COLO668 (cell line): ENCODE measurements at regions not wholly inside any gene's neighbourhood (a gene's known extent, or its start where the extent isn't known, plus 50 kb on each side); places are given as distances from the start of the nearest gene placed in this dataset.
"Not testable (repeated sequence)": the region's sequence is repeated elsewhere in the genome, so short reads cannot be mapped to it uniquely, and the experiment has no call there.

Experiments
- DNase-seq: peaks from one replicate; lab custom pipeline; 2025; ENCODE audit not compliant: unreplicated experiment; lab: John Stamatoyannopoulos, UW

DNA sequence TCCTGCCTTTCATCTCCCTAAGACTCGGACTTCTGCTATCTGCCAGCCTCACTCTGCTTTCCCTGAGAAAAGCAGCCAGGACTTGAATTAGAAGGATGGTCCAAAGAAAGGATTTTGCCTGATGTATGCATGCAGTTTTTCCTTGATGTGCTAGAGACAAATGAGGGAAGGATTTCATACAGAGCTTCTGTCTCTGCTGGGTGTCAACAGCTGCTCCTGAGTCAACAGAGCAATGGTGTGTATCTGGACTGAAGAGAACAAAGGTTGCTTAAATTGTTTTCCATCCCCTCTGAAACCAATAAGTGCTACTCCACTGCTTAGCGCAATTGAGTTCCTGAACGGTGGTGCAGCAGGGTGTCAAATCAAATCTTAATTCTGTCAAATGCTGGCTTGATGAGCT, 680.6 kb upstream of the C16orf82 start:
- peak; percentile 45 for DNase-seq

DNA sequence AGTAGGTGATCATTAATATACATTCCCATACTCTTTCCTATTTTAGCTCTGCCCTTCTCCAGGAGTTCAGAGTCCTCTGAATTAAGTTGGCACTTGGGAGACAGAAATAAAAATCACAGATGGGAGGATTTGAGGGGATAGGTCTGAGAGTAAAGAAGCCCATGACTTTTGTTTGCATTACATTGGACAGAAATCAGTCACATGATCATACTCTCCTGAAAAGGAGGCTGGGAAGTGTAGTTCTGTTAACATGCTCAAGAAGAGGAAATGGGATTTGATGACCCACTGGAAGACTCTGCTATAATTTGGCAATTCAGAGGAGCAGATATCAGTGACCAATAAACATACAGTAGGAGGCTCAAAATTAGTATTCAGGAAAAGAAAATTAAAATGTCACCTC, 674.9 kb upstream of the C16orf82 start:
- no peak for DNase-seq

DNA sequence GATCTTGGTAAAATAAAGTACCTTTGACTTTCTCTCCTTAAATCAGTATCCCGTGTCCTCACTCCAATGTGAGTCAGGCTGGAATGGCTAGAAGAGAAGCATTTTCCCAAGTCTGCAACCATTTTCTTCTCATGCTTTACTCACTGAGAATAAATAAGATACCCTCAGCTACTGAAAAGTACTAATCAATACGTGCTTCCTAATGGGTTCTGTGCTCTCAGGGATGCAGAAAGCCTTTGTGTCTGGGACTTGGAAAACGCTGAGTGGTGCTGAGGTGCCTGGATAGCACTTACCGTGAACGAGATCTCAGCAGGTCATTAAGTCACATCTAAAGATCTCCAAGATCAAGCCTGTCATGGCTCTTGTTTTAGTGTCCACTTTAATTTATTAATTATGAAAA, 672.3 kb upstream of the C16orf82 start:
- DNase-seq: no peak

DNA sequence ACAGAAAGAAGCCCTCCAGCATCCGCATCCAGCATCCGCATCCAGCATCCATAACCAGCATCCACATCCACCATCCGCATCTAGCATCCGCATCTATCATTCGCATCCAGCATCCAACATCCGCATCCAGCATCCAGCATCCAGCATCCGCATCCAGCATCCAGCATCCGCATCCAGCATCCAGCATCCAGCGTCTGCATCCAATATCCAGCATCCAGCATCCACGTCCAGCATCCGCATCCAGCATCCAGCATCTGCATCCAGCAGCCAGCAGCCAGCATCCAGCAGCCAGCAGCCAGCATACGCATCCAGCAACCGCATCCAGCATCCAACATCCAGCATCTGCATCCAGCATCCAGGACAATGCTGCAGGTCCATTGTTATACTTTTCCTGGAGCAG, 671.0 kb upstream of the C16orf82 start:
- no peak for DNase-seq

DNA sequence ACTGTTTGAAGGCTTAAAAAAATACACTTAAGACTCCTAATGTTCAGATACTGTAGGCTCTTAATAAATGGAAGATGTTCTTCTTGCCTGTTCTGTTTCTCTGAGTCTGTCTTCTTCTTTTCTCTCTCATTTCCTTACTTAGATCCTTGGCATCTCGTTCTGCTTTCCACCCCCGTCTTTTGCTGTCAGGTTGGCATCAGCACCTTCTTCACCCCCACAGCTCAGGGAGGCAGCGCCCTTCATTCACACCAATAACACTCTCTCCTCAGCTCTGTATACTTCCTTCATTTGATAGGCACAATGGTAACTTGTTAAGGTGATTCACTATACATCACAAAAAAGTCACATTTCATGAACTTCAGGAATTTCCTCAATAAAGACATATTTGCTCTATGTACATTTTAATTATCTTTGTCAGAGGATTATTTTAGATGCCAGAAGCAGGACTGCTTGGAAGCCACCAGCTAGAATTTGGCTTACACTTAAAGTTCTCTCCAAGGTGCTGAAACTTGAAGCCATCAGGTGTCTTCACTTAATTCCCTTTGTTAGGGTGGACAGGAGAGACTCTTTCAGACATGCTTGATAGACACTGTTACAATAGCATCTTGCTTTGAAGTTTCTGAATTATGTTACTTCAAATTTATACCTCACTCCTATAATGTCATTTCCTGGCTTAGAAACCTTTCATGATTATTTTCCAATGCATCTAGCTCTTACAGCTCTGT, 670.1 kb upstream of the C16orf82 start:
- DNase-seq: no peak

DNA sequence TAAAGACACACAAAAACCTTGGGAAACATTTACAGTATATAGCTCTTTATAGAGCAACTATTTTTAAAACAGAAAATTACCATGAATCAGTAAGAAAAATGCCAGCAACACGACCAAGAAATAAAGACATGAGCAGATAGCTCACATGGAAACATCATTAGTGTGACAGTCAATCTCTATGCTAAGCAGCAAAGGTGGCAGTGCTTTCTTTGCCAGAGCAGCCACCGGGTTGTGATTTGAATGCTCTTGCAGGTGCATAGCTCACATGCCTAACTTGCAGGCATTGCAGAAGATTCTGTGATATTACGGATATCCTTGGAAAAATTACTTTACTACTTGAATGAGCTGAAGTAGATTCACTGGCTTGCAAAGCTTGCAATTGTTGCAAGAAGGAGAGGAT, 652.9 kb upstream of the C16orf82 start:
- DNase-seq: no peak

DNA sequence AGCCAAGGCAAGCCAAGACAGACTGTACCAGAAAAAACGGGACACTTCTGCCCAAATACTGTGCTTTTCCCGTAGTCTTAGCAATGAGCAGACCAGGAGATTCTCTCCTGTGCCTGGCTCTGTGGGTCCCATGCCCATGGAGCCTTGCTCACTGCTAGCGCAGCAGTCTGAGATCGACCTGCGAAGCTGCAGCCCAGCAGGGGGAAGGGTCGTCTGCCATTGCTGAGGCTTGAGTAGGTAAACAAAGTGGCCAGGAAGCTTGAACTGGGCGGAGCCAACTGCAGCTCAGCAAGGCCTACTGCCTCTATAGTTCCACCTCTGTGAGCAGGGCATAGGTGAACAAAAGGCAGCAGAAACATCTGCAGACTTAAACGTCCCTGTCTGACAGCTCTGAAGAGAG, 647.3 kb upstream of the C16orf82 start:
- peak; percentile 7 for DNase-seq

DNA sequence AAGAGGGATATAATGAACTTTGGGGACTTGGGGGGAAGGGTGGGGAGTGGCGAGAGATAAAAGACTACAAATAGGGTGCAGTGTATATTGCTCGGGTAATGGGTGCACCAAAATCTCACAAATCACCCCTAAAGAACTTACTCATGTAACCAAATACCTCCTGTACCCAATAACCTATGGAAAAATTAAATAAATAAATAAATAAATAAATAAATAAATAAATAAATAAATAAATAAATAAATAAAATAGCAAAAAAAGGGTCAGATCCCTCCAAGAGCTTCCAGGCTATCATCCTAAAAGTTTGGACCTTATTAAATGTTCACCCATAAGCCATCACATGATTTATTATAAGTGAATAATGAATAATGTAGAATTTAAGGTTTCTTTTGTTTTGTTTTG, 636.1 kb upstream of the C16orf82 start:
- DNase-seq: no peak

DNA sequence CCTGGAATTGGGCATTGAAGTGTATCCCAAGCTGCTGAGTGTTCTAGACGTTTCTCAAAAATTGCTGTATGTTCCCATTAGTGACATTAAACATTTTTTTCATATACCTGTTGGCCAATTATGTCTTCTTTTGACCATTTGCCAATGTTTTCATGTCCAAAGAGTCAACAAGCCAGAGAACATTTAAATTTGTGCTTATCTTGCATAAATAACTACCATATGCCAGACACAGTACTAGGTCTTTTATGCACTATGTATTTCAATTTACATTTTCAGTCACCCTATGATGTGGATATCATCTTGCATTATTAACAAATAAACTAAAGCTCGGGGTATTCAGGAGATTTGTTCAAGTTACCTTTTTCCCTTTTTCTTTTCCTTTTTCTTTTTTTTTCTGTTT, 632.9 kb upstream of the C16orf82 start:
- no peak for DNase-seq

DNA sequence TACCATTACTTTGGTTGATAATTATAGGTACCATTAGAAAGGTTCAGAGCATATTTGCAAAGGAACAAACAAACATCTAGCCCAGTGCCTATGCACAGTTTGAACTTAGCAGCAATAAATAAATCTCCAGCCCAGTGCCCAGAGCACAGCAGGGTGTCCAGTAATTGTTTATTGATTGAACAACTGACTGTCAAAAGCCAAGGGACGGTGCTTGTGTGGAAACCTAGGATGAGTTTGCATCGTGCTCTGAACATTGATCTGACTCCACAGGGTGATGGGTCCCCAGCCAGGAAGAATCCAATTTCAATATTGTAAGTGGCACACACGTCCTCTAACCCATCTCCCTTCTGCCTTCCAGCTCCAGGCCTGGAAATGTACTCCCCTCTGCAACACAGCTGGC, 625.5 kb upstream of the C16orf82 start:
- peak; percentile 51 for DNase-seq

DNA sequence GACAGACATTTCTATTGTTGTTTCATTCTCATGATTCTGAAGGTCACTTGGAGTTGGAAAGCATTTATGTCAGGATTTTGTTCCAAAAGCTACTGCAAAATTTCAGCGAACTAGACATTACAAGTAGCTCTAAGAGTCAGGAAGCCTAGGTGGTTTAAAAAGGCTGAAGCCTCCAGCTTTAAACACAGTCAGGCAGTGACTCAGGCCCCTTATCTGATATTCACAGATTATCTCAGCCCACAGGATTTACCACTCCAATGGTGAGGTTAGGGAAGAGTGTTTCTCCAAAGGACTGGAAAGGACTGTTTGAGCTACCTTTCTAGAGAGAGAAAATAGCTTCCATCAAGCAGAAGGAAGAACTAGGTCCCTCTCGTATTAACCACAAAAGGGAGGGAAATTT, 624.4 kb upstream of the C16orf82 start:
- no peak for DNase-seq

DNA sequence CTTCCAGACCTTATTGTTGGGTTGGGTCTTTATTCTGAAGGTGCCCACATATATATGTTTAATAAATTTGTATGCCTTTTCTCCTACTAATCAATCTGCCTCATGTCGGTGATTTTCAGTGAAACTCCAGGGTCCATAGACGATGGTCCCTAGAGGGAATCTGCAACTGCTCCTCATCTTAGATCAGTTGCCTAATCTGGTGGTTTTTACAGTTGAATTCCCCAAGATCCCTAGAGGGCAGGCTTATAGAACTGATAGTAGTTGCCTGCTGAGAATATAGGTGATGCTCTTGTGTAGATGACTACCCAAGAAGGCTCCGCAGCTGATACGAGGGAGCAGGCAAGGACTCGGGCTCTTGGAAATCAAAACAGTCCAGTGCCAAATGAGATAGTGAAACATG, 619.2 kb upstream of the C16orf82 start:
- DNase-seq: no peak

DNA sequence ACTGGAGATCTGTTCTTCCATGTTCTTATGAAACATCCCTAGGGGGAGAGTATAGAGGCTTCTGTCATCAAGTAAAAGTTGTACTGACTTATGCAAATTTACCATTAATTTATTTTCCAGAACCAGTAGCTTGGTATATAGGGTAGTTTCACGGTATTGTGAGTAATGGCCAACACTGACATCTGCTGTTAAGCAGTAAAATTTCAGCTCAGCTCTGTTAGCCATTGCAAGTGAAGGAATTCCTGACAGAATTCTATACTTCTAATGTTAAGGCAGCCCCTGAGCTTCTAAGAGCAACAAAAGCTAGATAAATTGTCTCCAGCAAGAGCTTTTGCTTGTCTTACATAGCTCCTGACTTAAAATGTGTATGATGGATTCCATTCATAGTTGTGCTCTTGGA, 613.5 kb upstream of the C16orf82 start:
- DNase-seq: no peak

DNA sequence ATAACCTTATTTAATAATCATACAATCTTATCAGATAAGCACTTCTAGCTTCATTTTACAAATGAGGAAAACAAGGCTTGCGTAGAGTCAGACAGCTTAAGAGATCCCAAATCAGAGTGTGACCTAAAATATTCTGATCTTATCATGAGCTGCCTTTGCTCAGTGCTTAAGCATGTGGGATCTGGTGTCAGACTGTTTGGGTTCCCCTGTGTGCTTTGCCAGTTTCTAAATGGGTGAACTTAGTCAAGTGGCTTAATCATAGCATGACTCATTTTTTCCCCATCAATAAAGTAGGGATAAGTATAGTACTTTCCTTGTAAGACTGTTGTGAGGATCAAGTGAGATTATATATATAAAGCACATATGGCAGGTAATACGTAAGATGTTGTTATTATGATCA, 612.6 kb upstream of the C16orf82 start:
- DNase-seq: no peak

DNA sequence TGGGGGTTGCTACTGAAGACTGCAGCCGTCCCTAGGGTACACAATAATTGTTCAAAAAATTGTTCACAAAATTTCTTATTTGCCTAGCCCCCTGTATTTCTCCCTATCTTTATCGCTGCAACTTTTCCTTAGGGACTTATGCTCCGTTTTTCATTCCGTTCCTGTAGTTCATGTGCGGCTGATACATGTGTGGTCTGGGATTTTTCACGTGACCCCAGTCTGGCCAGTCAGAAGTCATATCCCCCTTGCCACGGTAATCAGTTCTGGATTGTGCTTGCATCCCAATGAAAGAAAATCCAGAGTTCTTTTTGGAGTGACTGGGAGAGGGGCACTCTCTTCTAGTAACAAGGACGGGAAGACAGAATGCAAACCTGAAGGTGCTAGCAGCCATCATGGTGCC, 610.7 kb upstream of the C16orf82 start:
- DNase-seq: no peak

DNA sequence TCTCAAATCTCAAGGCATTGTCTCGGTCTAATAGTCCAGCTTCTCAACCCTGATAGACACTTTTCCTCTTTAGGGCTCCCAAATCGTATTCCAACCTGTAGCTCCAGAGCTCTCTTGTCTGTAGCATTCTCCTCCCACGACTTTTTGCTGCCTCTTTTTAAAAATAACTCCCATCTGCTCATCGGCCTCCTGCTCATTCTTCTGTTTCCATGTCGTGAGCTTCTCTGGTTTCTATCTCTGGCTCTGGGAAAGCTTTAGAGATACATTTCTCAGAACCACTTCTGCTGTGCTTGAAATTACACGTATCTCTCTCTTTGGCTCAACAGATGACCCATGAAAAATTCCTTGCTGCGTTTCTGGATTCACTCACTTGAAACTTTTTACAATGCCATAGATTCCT, 609.6 kb upstream of the C16orf82 start:
- no peak for DNase-seq

DNA sequence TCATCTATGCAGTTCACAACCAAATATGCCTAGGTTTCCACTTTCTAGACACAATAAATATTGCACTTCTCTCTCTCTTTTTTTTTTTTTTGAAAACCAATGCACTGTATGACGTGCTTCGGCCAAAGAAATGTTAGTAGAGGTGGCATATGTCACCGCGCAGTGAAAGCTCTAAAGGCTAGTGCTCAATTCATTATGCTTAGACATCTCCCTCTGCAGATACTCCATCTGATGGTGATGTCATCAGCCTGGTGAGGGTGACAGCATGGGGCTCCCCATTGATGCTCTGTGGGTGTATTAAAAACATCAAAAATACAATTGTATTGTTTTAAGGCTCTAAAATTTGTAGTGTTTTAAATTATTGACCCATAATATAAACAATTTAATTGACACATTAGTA, 608.8 kb upstream of the C16orf82 start:
- no peak for DNase-seq

DNA sequence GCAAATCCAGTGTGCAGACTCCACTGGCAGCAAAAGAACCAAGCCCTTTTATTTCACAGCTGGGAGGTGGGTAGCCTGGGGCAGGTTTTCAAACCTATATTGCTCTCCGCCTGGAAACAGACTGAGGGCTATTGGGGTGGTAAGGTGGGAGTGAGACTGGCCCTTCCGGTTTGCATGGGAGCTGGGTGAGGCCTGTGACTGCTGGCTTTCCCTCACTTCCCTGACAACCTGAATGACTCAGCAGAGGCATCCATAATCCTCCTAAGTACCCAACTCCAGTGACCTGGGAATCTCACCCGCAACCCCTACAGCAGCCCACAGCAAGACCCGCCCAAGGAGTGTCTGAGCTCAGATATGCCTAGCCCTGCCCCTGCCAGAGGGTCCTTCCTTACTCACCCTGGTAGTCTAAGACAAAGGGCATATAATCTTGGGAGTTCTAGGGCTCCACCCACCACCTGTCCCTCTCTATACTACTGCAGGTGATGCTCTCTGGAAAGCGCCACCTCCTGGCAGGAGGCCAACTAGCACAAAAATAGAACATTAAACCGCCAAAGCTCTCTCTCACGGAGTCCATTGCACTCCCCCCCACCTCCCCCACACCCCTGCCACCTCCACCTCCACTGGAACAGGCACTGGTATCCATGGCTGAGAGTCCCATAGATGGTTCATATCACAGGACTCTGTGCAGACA, 602.0 kb upstream of the C16orf82 start:
- DNase-seq: no peak

DNA sequence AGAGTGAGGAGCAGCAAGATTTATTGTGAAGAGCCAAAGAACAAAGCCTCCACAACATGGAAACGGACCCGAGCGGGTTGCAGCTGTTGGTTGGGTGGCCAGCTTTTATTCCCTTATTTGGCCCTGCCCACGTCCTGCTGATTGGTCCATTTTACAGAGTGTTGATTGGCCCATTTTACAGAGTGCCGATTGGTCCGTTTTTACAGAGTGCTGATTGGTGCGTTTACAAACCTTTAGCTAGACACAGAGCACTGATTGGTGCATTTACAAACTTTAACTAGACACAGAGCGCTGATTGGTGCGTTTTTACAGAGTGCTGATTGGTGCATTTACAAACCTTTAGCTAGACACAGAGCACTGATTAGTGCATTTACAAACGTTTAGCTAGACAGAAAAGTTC, 592.3 kb upstream of the C16orf82 start:
- not testable (repeated sequence) for DNase-seq

DNA sequence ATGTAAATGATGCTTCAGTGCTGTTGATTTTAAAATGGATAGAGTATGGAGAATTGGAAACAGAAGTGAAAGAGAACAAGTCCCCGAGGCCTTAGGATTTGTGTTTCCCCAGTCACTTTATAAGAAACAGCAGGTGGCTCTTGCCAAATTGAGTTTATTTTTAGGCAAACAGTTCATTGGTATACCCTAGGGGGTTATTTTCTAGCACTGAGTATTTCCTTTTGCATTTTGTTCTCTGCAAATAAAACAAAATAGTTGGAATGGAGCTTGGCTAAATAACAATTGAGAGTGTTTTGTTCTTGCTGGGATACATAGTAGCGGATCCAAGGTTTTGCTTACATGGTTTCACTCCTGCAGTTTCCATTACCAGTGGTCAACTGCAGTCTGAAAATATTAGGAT, 591.1 kb upstream of the C16orf82 start:
- no peak for DNase-seq

DNA sequence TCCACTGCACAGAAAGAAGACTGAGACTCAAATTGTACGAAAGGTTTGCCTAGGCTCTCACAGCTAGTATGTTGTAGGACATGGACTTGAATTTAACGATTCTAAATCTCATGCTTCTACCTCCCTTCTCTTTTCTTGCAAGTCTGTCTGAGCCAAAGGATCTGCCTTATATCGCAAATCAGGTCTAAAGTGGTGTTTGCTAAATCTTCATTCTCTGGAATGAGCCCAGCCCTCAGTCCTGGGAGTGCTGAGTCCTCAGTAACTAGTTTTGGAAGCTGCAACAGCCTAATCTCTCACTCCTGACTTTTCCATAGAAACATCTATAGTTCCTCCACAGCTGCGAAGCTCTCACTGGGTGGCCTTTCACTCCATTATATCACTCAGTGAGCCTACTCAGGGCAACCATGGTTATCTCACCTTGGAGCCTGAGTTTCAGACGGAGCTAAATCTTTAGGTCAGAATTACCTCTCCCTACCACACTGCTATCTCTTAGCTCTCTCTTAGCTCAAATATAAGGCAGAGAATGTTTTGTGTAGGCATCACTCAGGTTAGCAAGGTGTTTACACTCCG, 575.5 kb upstream of the C16orf82 start:
- DNase-seq: no peak

DNA sequence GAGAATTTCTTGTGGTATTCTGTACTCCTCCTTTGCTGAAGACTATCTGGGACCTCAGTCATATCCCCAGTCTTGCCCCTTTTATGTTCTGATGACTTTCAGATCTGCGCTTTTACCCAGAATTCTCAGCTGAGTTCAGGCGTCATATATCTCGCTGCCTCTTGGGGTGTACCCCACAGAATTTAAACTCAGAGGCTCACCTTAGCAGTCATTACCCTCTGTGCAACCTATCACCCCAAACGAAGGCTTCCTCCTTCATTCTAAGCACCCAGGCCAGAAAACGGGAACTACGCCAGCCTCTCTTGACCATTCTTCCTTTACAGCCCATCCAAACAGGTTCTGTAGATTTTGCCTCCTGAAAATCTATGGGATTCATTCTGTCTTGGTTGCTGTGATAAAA, 574.8 kb upstream of the C16orf82 start:
- no peak for DNase-seq

DNA sequence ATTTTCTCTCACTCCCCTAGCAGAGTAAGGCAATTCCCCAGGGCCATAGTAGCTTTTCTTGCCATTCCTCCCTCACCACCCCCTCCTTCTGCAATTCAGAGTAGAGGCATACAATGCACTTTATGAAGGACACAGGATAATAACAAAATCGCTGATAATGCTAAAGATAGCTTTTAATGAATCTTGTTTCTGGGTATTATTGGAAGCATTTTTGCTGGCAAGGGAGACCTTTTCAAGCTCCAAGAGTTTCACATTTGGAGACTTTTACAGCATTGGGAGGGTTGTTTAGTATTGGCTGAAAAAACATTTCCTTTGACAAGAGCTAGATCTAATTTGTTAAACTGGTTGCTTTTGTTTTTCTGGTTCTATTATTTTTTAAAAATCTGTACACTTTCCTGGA, 573.0 kb upstream of the C16orf82 start:
- no peak for DNase-seq
